ENCODE measurements at regions not wholly inside any gene's neighbourhood (a gene's known extent, or its start where the extent isn't known, plus 50 kb on each side); places are given as distances from the start of the nearest gene placed in this dataset.

GRCh38 chr5:26674846-26675245 lies 363.5 kb downstream of the CDH9 start:
- Histone ChIP-seq H3K9me3 (ENCODE audit: control insufficient read depth in 2 of 2, low read length in 2 of 2) (no peaks in the 10 kb centered on the region), H3K9ac (ENCODE audit: low read length in 2 of 2) (no peak overlapping the region), H3K4me1 (ENCODE audit: control insufficient read depth, insufficient read depth, low read length) (no peaks in the 10 kb centered on the region), H3K27me3 (ENCODE audit: control insufficient read depth in 1 of 2, insufficient read depth in 2 of 2, low read length in 2 of 2) (no peaks in the 10 kb centered on the region), H3K4me3 (ENCODE audit: low read length in 2 of 2) (no peak overlapping the region), H3K27ac (ENCODE audit: low read length) (no peak overlapping the region), H3K36me3 (ENCODE audit: control insufficient read depth in 2 of 2, insufficient read depth in 2 of 2, low read length in 2 of 2) (no peaks in the 10 kb centered on the region)

GRCh38 chr5:26669523-26669922 lies 368.9 kb downstream of the CDH9 start:
- H3K36me3 ChIP-seq (ENCODE audit: control insufficient read depth in 2 of 2, insufficient read depth in 2 of 2, low read length in 2 of 2), result no peaks in the 10 kb centered on the region
- no peak overlapping the region for H3K4me3 ChIP-seq (ENCODE audit: low read length in 2 of 2)
- no peaks in the 10 kb centered on the region for H3K4me1 ChIP-seq (ENCODE audit: control insufficient read depth, insufficient read depth, low read length)
- H3K9ac ChIP-seq (ENCODE audit: low read length in 2 of 2), result no peak overlapping the region
- no peaks in the 10 kb centered on the region for H3K27me3 ChIP-seq (ENCODE audit: control insufficient read depth in 1 of 2, insufficient read depth in 2 of 2, low read length in 2 of 2)
- no peak overlapping the region for H3K27ac ChIP-seq (ENCODE audit: low read length)
- no peaks in the 10 kb centered on the region for H3K9me3 ChIP-seq (ENCODE audit: control insufficient read depth in 2 of 2, low read length in 2 of 2)

- H3K4me1 ChIP-seq (ENCODE audit: control insufficient read depth, insufficient read depth, low read length), result no peaks in the 10 kb centered on the region
- no peaks in the 10 kb centered on the region for H3K27me3 ChIP-seq (ENCODE audit: control insufficient read depth in 1 of 2, insufficient read depth in 2 of 2, low read length in 2 of 2)
- H3K4me3 ChIP-seq (ENCODE audit: low read length in 2 of 2), result no peak overlapping the region
Measured at GRCh38 chr5:26669031-26669430, 369.4 kb downstream of the CDH9 start.

GRCh38 chr5:26666371-26666770 lies 372.0 kb downstream of the CDH9 start:
- H3K27me3 ChIP-seq (ENCODE audit: control insufficient read depth in 1 of 2, insufficient read depth in 2 of 2, low read length in 2 of 2), result no peaks in the 10 kb centered on the region
- no peak overlapping the region for H3K9ac ChIP-seq (ENCODE audit: low read length in 2 of 2)
- H3K9me3 ChIP-seq (ENCODE audit: control insufficient read depth in 2 of 2, low read length in 2 of 2), result no peaks in the 10 kb centered on the region
- no peak overlapping the region for H3K4me3 ChIP-seq (ENCODE audit: low read length in 2 of 2)
- H3K27ac ChIP-seq (ENCODE audit: low read length), result no peak overlapping the region
- no peaks in the 10 kb centered on the region for H3K36me3 ChIP-seq (ENCODE audit: control insufficient read depth in 2 of 2, insufficient read depth in 2 of 2, low read length in 2 of 2)
- no peaks in the 10 kb centered on the region for H3K4me1 ChIP-seq (ENCODE audit: control insufficient read depth, insufficient read depth, low read length)

More at GRCh38 chr5:26669031-26669430, 369.4 kb downstream of the CDH9 start:
- H3K36me3 ChIP-seq (ENCODE audit: control insufficient read depth in 2 of 2, insufficient read depth in 2 of 2, low read length in 2 of 2), result no peaks in the 10 kb centered on the region
- H3K9ac ChIP-seq (ENCODE audit: low read length in 2 of 2), result no peak overlapping the region
- no peak overlapping the region for H3K27ac ChIP-seq (ENCODE audit: low read length)
- no peaks in the 10 kb centered on the region for H3K9me3 ChIP-seq (ENCODE audit: control insufficient read depth in 2 of 2, low read length in 2 of 2)

GRCh38 chr5:26663500-26663899 lies 374.9 kb downstream of the CDH9 start:
- peaks cover 0 to 5% of the 10 kb centered on the region in 2 donors for H3K9me3 ChIP-seq (ENCODE audit: control insufficient read depth in 2 of 2, low read length in 2 of 2)
- H3K36me3 ChIP-seq (ENCODE audit: control insufficient read depth in 2 of 2, insufficient read depth in 2 of 2, low read length in 2 of 2), result no peaks in the 10 kb centered on the region
- no peak overlapping the region for H3K4me3 ChIP-seq (ENCODE audit: low read length in 2 of 2)
- no peaks in the 10 kb centered on the region for H3K4me1 ChIP-seq (ENCODE audit: control insufficient read depth, insufficient read depth, low read length)
- no peak overlapping the region for H3K27ac ChIP-seq (ENCODE audit: low read length)
- no peaks in the 10 kb centered on the region for H3K27me3 ChIP-seq (ENCODE audit: control insufficient read depth in 1 of 2, insufficient read depth in 2 of 2, low read length in 2 of 2)
- no peak overlapping the region for H3K9ac ChIP-seq (ENCODE audit: low read length in 2 of 2)

- Histone ChIP-seq H3K9me3 (ENCODE audit: control insufficient read depth in 2 of 2, low read length in 2 of 2) (peaks cover 0 to 5% of the 10 kb centered on the region in 2 donors), H3K9ac (ENCODE audit: low read length in 2 of 2) (no peak overlapping the region), H3K27ac (ENCODE audit: low read length) (no peak overlapping the region), H3K36me3 (ENCODE audit: control insufficient read depth in 2 of 2, insufficient read depth in 2 of 2, low read length in 2 of 2) (no peaks in the 10 kb centered on the region), H3K27me3 (ENCODE audit: control insufficient read depth in 1 of 2, insufficient read depth in 2 of 2, low read length in 2 of 2) (no peaks in the 10 kb centered on the region), H3K4me1 (ENCODE audit: control insufficient read depth, insufficient read depth, low read length) (no peaks in the 10 kb centered on the region), H3K4me3 (ENCODE audit: low read length in 2 of 2) (no peak overlapping the region)
Measured at GRCh38 chr5:26662806-26663360, 375.5 kb downstream of the CDH9 start.

- Histone ChIP-seq H3K4me3 (ENCODE audit: low read length in 2 of 2) (no peak overlapping the region), H3K27me3 (ENCODE audit: control insufficient read depth in 1 of 2, insufficient read depth in 2 of 2, low read length in 2 of 2) (no peaks in the 10 kb centered on the region), H3K27ac (ENCODE audit: low read length) (no peak overlapping the region), H3K36me3 (ENCODE audit: control insufficient read depth in 2 of 2, insufficient read depth in 2 of 2, low read length in 2 of 2) (no peaks in the 10 kb centered on the region), H3K9me3 (ENCODE audit: control insufficient read depth in 2 of 2, low read length in 2 of 2) (peaks cover 0 to 8% of the 10 kb centered on the region in 2 donors), H3K9ac (ENCODE audit: low read length in 2 of 2) (no peak overlapping the region), H3K4me1 (ENCODE audit: control insufficient read depth, insufficient read depth, low read length) (no peaks in the 10 kb centered on the region)
Measured at GRCh38 chr5:26660116-26660515, 378.3 kb downstream of the CDH9 start.

GRCh38 chr5:26649000-26649399 lies 389.4 kb downstream of the CDH9 start:
- H3K9me3 ChIP-seq (ENCODE audit: control insufficient read depth in 2 of 2, low read length in 2 of 2), result no peaks in the 10 kb centered on the region
- no peak overlapping the region for H3K27ac ChIP-seq (ENCODE audit: low read length)
- H3K27me3 ChIP-seq (ENCODE audit: control insufficient read depth in 1 of 2, insufficient read depth in 2 of 2, low read length in 2 of 2), result no peaks in the 10 kb centered on the region
- no peak overlapping the region for H3K4me3 ChIP-seq (ENCODE audit: low read length in 2 of 2)
- H3K4me1 ChIP-seq (ENCODE audit: control insufficient read depth, insufficient read depth, low read length), result no peaks in the 10 kb centered on the region
- H3K36me3 ChIP-seq (ENCODE audit: control insufficient read depth in 2 of 2, insufficient read depth in 2 of 2, low read length in 2 of 2), result no peaks in the 10 kb centered on the region
- no peak overlapping the region for H3K9ac ChIP-seq (ENCODE audit: low read length in 2 of 2)

GRCh38 chr5:26647781-26648180 lies 390.6 kb downstream of the CDH9 start:
- H3K4me3 ChIP-seq (ENCODE audit: low read length in 2 of 2), result no peak overlapping the region
- no peaks in the 10 kb centered on the region for H3K9me3 ChIP-seq (ENCODE audit: control insufficient read depth in 2 of 2, low read length in 2 of 2)
- H3K9ac ChIP-seq (ENCODE audit: low read length in 2 of 2), result no peak overlapping the region
- H3K27me3 ChIP-seq (ENCODE audit: control insufficient read depth in 1 of 2, insufficient read depth in 2 of 2, low read length in 2 of 2), result no peaks in the 10 kb centered on the region
- no peak overlapping the region for H3K27ac ChIP-seq (ENCODE audit: low read length)
- H3K36me3 ChIP-seq (ENCODE audit: control insufficient read depth in 2 of 2, insufficient read depth in 2 of 2, low read length in 2 of 2), result no peaks in the 10 kb centered on the region
- H3K4me1 ChIP-seq (ENCODE audit: control insufficient read depth, insufficient read depth, low read length), result no peaks in the 10 kb centered on the region

GRCh38 chr5:26645659-26646058 lies 392.7 kb downstream of the CDH9 start:
- Histone ChIP-seq H3K9me3 (ENCODE audit: control insufficient read depth in 2 of 2, low read length in 2 of 2) (no peaks in the 10 kb centered on the region), H3K36me3 (ENCODE audit: control insufficient read depth in 2 of 2, insufficient read depth in 2 of 2, low read length in 2 of 2) (no peaks in the 10 kb centered on the region), H3K27me3 (ENCODE audit: control insufficient read depth in 1 of 2, insufficient read depth in 2 of 2, low read length in 2 of 2) (no peaks in the 10 kb centered on the region), H3K4me1 (ENCODE audit: control insufficient read depth, insufficient read depth, low read length) (no peaks in the 10 kb centered on the region), H3K27ac (ENCODE audit: low read length) (no peak overlapping the region), H3K4me3 (ENCODE audit: low read length in 2 of 2) (no peak overlapping the region), H3K9ac (ENCODE audit: low read length in 2 of 2) (no peak overlapping the region)

GRCh38 chr5:26641492-26641891 lies 396.9 kb downstream of the CDH9 start:
- Histone ChIP-seq H3K9me3 (ENCODE audit: control insufficient read depth in 2 of 2, low read length in 2 of 2) (no peaks in the 10 kb centered on the region), H3K27ac (ENCODE audit: low read length) (no peak overlapping the region), H3K36me3 (ENCODE audit: control insufficient read depth in 2 of 2, insufficient read depth in 2 of 2, low read length in 2 of 2) (no peaks in the 10 kb centered on the region), H3K27me3 (ENCODE audit: control insufficient read depth in 1 of 2, insufficient read depth in 2 of 2, low read length in 2 of 2) (no peaks in the 10 kb centered on the region), H3K4me3 (ENCODE audit: low read length in 2 of 2) (no peak overlapping the region), H3K4me1 (ENCODE audit: control insufficient read depth, insufficient read depth, low read length) (no peaks in the 10 kb centered on the region), H3K9ac (ENCODE audit: low read length in 2 of 2) (no peak overlapping the region)

Measured in stomach smooth muscle (tissue), 2 donors.